ENCODE measurements at regions not wholly inside any gene's neighbourhood (a gene's known extent, or its start where the extent isn't known, plus 50 kb on each side); places are given as distances from the start of the nearest gene placed in this dataset.

- TF ChIP-seq POLR2A (IDR thresholded peaks at IDR 0.05): no peak
- TF ChIP-seq CTCF (IDR thresholded peaks at IDR 0.05): no peak
- no peak for TF ChIP-seq EP300 (IDR thresholded peaks at IDR 0.05)
Measured at GRCh38 chr4:13921805-13922204, 294.3 kb upstream of the BOD1L1 start.
